ENCODE measurements at regions not wholly inside any gene's neighbourhood (a gene's known extent, or its start where the extent isn't known, plus 50 kb on each side); places are given as distances from the start of the nearest gene placed in this dataset.

DNA sequence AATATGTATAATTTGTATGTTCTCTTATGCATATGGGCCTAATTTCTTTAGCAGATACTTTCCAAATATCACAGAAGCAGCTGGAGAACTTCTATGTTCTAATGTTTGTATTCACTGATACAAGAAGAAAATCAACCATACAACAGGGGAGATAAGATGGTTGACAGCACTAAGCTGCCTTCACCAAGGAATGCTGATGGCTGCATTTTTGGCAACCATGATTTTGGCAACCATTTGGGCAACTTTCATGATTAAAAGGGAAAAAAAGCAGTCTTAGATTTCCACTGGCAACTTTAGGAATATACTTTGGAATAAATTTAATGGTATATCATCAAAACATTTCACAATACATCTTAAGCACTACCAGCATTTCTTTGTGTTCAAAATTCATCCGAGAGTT lies 740.3 kb upstream of the CDH6 start:
- TF ChIP-seq, protein P1, sequence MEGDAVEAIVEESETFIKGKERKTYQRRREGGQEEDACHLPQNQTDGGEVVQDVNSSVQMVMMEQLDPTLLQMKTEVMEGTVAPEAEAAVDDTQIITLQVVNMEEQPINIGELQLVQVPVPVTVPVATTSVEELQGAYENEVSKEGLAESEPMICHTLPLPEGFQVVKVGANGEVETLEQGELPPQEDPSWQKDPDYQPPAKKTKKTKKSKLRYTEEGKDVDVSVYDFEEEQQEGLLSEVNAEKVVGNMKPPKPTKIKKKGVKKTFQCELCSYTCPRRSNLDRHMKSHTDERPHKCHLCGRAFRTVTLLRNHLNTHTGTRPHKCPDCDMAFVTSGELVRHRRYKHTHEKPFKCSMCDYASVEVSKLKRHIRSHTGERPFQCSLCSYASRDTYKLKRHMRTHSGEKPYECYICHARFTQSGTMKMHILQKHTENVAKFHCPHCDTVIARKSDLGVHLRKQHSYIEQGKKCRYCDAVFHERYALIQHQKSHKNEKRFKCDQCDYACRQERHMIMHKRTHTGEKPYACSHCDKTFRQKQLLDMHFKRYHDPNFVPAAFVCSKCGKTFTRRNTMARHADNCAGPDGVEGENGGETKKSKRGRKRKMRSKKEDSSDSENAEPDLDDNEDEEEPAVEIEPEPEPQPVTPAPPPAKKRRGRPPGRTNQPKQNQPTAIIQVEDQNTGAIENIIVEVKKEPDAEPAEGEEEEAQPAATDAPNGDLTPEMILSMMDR (IDR thresholded peaks at IDR 0.05) = no peak
- no peak for TF ChIP-seq POLR2AphosphoS5 (IDR thresholded peaks at IDR 0.05)
- TF ChIP-seq POLR2A (IDR thresholded peaks at IDR 0.05) = no peak
